GM12878 (cell line): ENCODE measurements at regions not wholly inside any gene's neighbourhood (a gene's known extent, or its start where the extent isn't known, plus 50 kb on each side); places are given as distances from the start of the nearest gene placed in this dataset.

ENCODE experiments used
- ATAC-seq: fragments of 200-7000 bp; cut with Tn5 transposase; 3 replicates; pipeline ENCODE4 v1.9.1; 2020; ENCODE audit warnings: mild to moderate bottlenecking, moderate library complexity
- BruUV-seq: library from RNA; stranded (reverse); fragments of 400-500 nt; replicated peaks from 2 replicates; lab custom pipeline; 2021; lab: Mats Ljungman, UMichigan
- CTCF ChIA-PET: fragments of 300-600 bp; sonication (Branson Sonifier 250); formaldehyde crosslinking; extraction: SDS; loops from one replicate; lab custom pipeline; 2021; ENCODE audit warnings: inconsistent platforms; lab: Yijun Ruan, JAX
- POLR2A ChIA-PET: fragments of 350-600 bp; formaldehyde crosslinking; extraction: SDS; loops from one replicate; lab custom pipeline; 2021; ENCODE audit warnings: inconsistent platforms; lab: Charles Lee
- RAD21 ChIA-PET: fragments of 300-600 bp; sonication (Branson Sonifier 250); formaldehyde crosslinking; loops from one replicate; lab custom pipeline; 2023; ENCODE audit warnings: antibody characterized with exemption; ENCODE audit not compliant: unreplicated experiment; lab: Charles Lee
- SMC1A ChIA-PET: fragments of 300-600 bp; sonication (Branson Sonifier 250); formaldehyde crosslinking; loops from one replicate; lab custom pipeline; 2023; ENCODE audit not compliant: unreplicated experiment, uncharacterized antibody; lab: Charles Lee
- DNase-seq: peaks from one replicate; pipeline ENCODE4 v3.0.0-alpha.2; 2011; ENCODE audit warnings: low read depth, low spot score
- FAIRE-seq: peaks from 3 replicates; lab custom pipeline; 2011; peaks lifted over from hg19 to GRCh38; lab: Jason Lieb, UNC
- H2AFZ ChIP-seq: 2 replicates; pipeline ENCODE4 v1.6.0; 2011; ENCODE audit warnings: low read depth, low read length, control low read depth; ENCODE audit not compliant: control insufficient read depth
- H3K27ac ChIP-seq: 2 replicates; pipeline ENCODE4 v1.5.1; 2011; ENCODE audit warnings: control low read depth; ENCODE audit not compliant: control insufficient read depth, insufficient read depth
- H3K27me3 ChIP-seq, 2 experiments: replicated peaks in 1 of 2; 2 replicates each; pipeline versions ENCODE4 v1.6.0 to v1.6.1; 2011; ENCODE audit warnings: low read length in 1 of 2; ENCODE audit not compliant: control insufficient read depth in 2 of 2, insufficient read depth in 2 of 2
- H3K36me3 ChIP-seq, 2 experiments: 2 replicates each; pipeline ENCODE4 v1.5.1; 2011; ENCODE audit warnings: low read length in 1 of 2; ENCODE audit not compliant: control insufficient read depth in 2 of 2, insufficient read depth in 2 of 2
- H3K4me1 ChIP-seq: 2 replicates; pipeline ENCODE4 v1.6.1; 2011; ENCODE audit warnings: mild to moderate bottlenecking, low read length, moderate library complexity, mixed read lengths; ENCODE audit not compliant: control insufficient read depth, insufficient read depth
- H3K4me2 ChIP-seq: 2 replicates; pipeline ENCODE4 v1.6.0; 2011; ENCODE audit warnings: control low read depth; ENCODE audit not compliant: control insufficient read depth, insufficient read depth
- H3K4me3 ChIP-seq: fragments of 200-600 bp; sonication (generic); 2 replicates; pipeline ENCODE4 v1.5.1; 2016
- H3K79me2 ChIP-seq: 2 replicates; pipeline ENCODE4 v1.6.0; 2011; ENCODE audit warnings: low read length; ENCODE audit not compliant: control insufficient read depth, insufficient read depth
- H3K9ac ChIP-seq: 2 replicates; pipeline ENCODE4 v1.8.0; 2011; ENCODE audit warnings: low read length, control low read depth, mixed read lengths; ENCODE audit not compliant: control insufficient read depth, insufficient read depth
- H3K9me3 ChIP-seq: replicated peaks from 3 replicates; pipeline ENCODE4 v1.5.1; 2011; ENCODE audit warnings: mild to moderate bottlenecking, low read length; ENCODE audit not compliant: control insufficient read depth, insufficient read depth
- H4K20me1 ChIP-seq: 2 replicates; pipeline ENCODE4 v1.6.0; 2011; ENCODE audit not compliant: control insufficient read depth, insufficient read depth
- CHD4 ChIP-seq: fragments of 200-600 bp; sonication (generic); IDR thresholded peaks from 2 replicates; pipeline ENCODE4 v1.6.1; 2016; ENCODE audit warnings: mild to moderate bottlenecking
- CREM ChIP-seq: IDR thresholded peaks from 2 replicates; pipeline ENCODE4 v1.6.1; 2014; ENCODE audit warnings: antibody characterized with exemption, low read depth
- ETV6 ChIP-seq, 2 experiments: fragments of 450-650 bp in 1 of 2; IDR thresholded peaks in 1 of 2; conservative IDR thresholded peaks in 1 of 2; 2 replicates each; pipeline ENCODE4 v1.6.1; 2014; ENCODE audit warnings: antibody characterized with exemption in 1 of 2, borderline replicate concordance in 1 of 2, low read depth in 1 of 2, mild to moderate bottlenecking in 1 of 2, moderate library complexity in 1 of 2
- IKZF1 ChIP-seq: fragments of 450-650 bp; conservative IDR thresholded peaks from 2 replicates; pipeline ENCODE4 v1.6.1; 2017; ENCODE audit warnings: antibody characterized with exemption, mild to moderate bottlenecking
- IRF5 ChIP-seq: fragments of 450-650 bp; IDR thresholded peaks from 2 replicates; pipeline ENCODE4 v1.6.1; 2017; ENCODE audit warnings: borderline replicate concordance
- NFYA ChIP-seq: IDR thresholded peaks from 2 replicates; pipeline ENCODE4 v1.6.1; 2011; ENCODE audit warnings: low read depth, mild to moderate bottlenecking, low read length, improper control_type of control experiment, borderline replicate concordance
- POU2F2 ChIP-seq: IDR thresholded peaks from 3 replicates; pipeline ENCODE4 v1.6.1; 2011; ENCODE audit warnings: low read depth, mild to moderate bottlenecking, low read length, borderline replicate concordance
- SREBF1 ChIP-seq: IDR thresholded peaks from 2 replicates; pipeline ENCODE4 v1.6.1; 2012; ENCODE audit warnings: mild to moderate bottlenecking, low read length
- SRF ChIP-seq, 2 experiments: IDR thresholded peaks; 2 replicates each; pipeline ENCODE4 v1.6.1; 2011; ENCODE audit warnings: low read depth in 2 of 2, low read length in 2 of 2, mild to moderate bottlenecking in 1 of 2, moderate library complexity in 1 of 2
- YY1 ChIP-seq: IDR thresholded peaks from 2 replicates; pipeline ENCODE4 v1.6.1; 2011; ENCODE audit warnings: low read depth, mild to moderate bottlenecking, low read length
- ZBED1 ChIP-seq: IDR thresholded peaks from 2 replicates; pipeline ENCODE4 v1.6.1; 2016; ENCODE audit warnings: borderline replicate concordance
- WGBS: methylation state at CpG from one replicate; pipeline ENCODE4 v1.1.6; 2016; ENCODE audit warnings: low lambda C conversion rate; ENCODE audit not compliant: insufficient replicate concordance, insufficient coverage; ENCODE audit errors: missing lambda C conversion rate; 5-methylcytosine and 5-hydroxymethylcytosine counted together
- in situ Hi-C: fragments of 300-500 bp; cut with MboI; formaldehyde crosslinking; loops from 9 replicates; pipeline ENCODE4 v1.14.3; 2018; ENCODE audit warnings: mixed read lengths
- intact Hi-C: fragments of 100-400 bp; cut with micrococcal nuclease; formaldehyde crosslinking; loops from one replicate; pipeline ENCODE4 v1.14.2; 2022; ENCODE audit not compliant: unreplicated experiment
- TF ChIP-seq, protein P1 (sequence below): fragments of 450-650 bp; IDR thresholded peaks from 2 replicates; pipeline ENCODE4 v1.6.1; 2018; ENCODE audit warnings: borderline replicate concordance, mild to moderate bottlenecking; ENCODE audit not compliant: partially characterized antibody
- TF ChIP-seq, protein P2 (sequence below): IDR thresholded peaks from 2 replicates; pipeline ENCODE4 v1.6.1; 2011; ENCODE audit warnings: low read depth, low read length, improper control_type of control experiment, borderline replicate concordance

GRCh38 chr9:38141746-38142591 lies 72.9 kb upstream of the SHB start (continued):
- TF ChIP-seq, protein P1, sequence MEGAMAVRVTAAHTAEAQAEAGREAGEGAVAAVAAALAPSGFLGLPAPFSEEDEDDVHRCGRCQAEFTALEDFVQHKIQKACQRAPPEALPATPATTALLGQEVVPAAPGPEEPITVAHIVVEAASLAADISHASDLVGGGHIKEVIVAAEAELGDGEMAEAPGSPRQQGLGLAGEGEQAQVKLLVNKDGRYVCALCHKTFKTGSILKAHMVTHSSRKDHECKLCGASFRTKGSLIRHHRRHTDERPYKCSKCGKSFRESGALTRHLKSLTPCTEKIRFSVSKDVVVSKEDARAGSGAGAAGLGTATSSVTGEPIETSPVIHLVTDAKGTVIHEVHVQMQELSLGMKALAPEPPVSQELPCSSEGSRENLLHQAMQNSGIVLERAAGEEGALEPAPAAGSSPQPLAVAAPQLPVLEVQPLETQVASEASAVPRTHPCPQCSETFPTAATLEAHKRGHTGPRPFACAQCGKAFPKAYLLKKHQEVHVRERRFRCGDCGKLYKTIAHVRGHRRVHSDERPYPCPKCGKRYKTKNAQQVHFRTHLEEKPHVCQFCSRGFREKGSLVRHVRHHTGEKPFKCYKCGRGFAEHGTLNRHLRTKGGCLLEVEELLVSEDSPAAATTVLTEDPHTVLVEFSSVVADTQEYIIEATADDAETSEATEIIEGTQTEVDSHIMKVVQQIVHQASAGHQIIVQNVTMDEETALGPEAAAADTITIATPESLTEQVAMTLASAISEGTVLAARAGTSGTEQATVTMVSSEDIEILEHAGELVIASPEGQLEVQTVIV, result no peak
- TF ChIP-seq ETV6 (conservative IDR thresholded peaks at IDR 0.05 in 1 of 2, IDR thresholded peaks at IDR 0.05 in 1 of 2; ENCODE audit: borderline replicate concordance in 1 of 2, low read depth in 1 of 2), result no peak
- TF ChIP-seq, all 136 proteins: peak for 13

- H3K4me3 ChIP-seq, result no peak overlapping the region
- FAIRE-seq (no peak), ATAC-seq (no peak), DNase-seq (no peak)
- H3K4me2 ChIP-seq, result no peak overlapping the region
- in situ Hi-C loops (no loop called here), intact Hi-C loops (no loop called here)
- no peak overlapping the region for H3K9ac ChIP-seq
- SMC1A ChIA-PET, result interaction anchor here (0.8 to 3.1 kb wide), 15 partner anchors 8 to 235 kb away, joined by 3 to 28 read pairs (median 7); no protein-coding TSS in a partner anchor
- POLR2A ChIA-PET, result interaction anchor here (1.0 to 2.3 kb wide), 4 partner anchors 25 to 48 kb away, joined by 3 to 10 read pairs (median 6); no protein-coding TSS in a partner anchor
- CTCF ChIA-PET, result interaction anchor here (0.6 to 11.0 kb wide), 7 partner anchors 10 to 49 kb away, joined by 3 to 116 read pairs (median 3); no protein-coding TSS in a partner anchor
- RAD21 ChIA-PET, result interaction anchor here (0.6 to 3.2 kb wide), 9 partner anchors 11 to 50 kb away, joined by 3 to 33 read pairs (median 8); no protein-coding TSS in a partner anchor
- no peaks in the 10 kb centered on the region for H3K9me3 ChIP-seq
- peaks cover 0 to 1% of the 10 kb centered on the region in 2 experiments; a peak in 1 of 4 replicates for H3K27me3 ChIP-seq
- no peaks in the 10 kb centered on the region for H3K79me2 ChIP-seq
- H4K20me1 ChIP-seq, result no peaks in the 10 kb centered on the region
- H2AFZ ChIP-seq, result no peak overlapping the region
- BruUV-seq, result no TSS peak
- no peak overlapping the region for H3K27ac ChIP-seq
- no peaks in the 10 kb centered on the region for H3K36me3 ChIP-seq
- WGBS, result 6% methylated on average over 4 of the region's 4 CpGs
- peaks cover 3% of the 10 kb centered on the region; the same call in 1 of the 2 replicates for H3K4me1 ChIP-seq
- TF ChIP-seq SRF (IDR thresholded peaks at IDR 0.05; ENCODE audit: low read depth in 2 of 2, low read length in 2 of 2), result no peak
- TF ChIP-seq, protein P2, sequence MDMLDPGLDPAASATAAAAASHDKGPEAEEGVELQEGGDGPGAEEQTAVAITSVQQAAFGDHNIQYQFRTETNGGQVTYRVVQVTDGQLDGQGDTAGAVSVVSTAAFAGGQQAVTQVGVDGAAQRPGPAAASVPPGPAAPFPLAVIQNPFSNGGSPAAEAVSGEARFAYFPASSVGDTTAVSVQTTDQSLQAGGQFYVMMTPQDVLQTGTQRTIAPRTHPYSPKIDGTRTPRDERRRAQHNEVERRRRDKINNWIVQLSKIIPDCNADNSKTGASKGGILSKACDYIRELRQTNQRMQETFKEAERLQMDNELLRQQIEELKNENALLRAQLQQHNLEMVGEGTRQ, result no peak
- no peak for TF ChIP-seq ZBED1
- TF ChIP-seq CHD4, result no peak
- TF ChIP-seq POU2F2, result no peak
- TF ChIP-seq SREBF1, result no peak
- TF ChIP-seq NFYA, result no peak
- TF ChIP-seq IRF5, result no peak
- no peak for TF ChIP-seq YY1
- TF ChIP-seq CREM, result no peak
- no peak for TF ChIP-seq IKZF1
These were observed 69.2 kb upstream of the SHB start for GRCh38 chr9:38138276-38138675.
